ENCODE measurements at regions not wholly inside any gene's neighbourhood (a gene's known extent, or its start where the extent isn't known, plus 50 kb on each side); places are given as distances from the start of the nearest gene placed in this dataset.
"Not testable (repeated sequence)": the region's sequence is repeated elsewhere in the genome, so short reads cannot be mapped to it uniquely, and the experiment has no call there.

DNA sequence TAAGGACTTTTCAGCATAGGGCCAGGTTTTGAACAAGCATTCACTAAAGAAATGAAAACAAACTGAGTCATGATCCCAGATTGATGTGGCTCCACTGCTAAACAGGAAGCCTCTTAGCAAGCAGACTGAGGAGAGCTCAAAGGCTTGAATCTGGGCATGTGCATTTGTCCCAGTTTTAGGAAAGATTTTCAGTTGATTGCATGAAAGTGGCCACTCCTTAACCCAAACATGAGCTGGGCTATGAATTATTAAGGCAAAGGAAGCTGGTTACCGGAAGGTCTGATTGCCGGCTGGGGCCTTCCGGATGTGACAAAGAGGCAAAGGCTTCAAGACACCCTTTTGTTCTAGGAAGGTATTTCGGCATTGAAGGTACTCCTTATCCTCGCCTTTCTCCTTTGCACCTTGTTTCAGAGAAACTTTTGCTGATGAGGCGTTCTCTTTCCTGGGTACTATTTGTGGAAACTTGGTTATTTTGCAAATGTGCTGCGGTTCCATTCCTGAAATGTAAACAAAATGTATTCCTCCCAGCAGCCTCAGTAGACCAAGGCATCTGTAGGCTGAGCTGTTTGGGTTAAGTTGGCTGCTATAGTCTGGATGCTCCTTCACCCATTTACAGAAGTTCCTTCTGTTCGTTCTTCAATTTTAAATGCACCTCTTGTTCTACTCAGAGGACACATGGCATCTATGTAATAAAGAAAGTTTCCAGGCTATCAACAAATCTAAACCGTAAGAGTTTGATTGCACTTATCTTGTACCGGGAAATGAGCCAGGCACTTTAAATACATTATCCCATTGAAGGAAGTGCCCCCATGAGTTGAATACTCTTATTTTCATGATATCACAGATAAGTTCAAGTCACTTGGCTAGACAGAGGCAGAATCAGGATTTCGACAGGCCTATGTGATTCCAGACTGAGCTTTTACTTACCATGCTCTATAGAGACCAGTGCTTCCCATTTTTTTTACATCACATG lies 115.6 kb upstream of the METAP2 start:
- Mint-ChIP-seq H3K27ac (no peak overlapping the region), H3K4me3 (no peak overlapping the region), H3K27me3 (no peaks in the 10 kb centered on the region), H3K4me1 (no peaks in the 10 kb centered on the region), H3K9me3 (no peaks in the 10 kb centered on the region), H3K36me3 (no peaks in the 10 kb centered on the region)
- Histone ChIP-seq H3K36me3 (ENCODE audit: insufficient read depth, low read length) (no peaks in the 10 kb centered on the region), H3K4me1 (ENCODE audit: insufficient read depth, low read length) (no peaks in the 10 kb centered on the region), H3K27me3 (ENCODE audit: insufficient read depth, low read length, poor library complexity, severe bottlenecking) (no peaks in the 10 kb centered on the region), H3K27ac (ENCODE audit: low read depth, low read length) (no peak overlapping the region), H3K9me3 (ENCODE audit: low read length) (no peaks in the 10 kb centered on the region), H3K4me3 (ENCODE audit: low read length) (no peak overlapping the region)
- CTCF ChIA-PET = no interaction called here
- POLR2A ChIA-PET = no interaction called here
- DNase-seq = no peak

DNA sequence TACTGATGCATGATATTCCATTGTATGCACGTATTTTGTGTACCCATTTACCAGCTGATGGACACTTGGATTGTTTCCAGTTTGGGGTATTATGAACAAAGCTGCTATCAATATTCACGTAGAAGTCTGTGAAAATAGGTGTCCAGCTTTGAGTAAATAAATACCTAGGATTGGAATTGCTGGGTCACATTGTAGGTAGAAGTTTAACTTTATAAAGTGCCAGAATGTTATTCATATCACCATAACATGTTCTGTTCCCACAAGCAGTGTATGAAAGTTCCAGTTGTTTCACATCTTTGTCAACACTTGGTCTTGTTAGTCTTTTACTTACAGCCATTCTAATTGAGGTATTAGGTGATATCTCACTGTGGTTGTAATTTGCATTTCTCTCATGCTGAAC lies 108.0 kb upstream of the METAP2 start:
- Mint-ChIP-seq H3K27ac (no peak overlapping the region), H3K4me1 (no peaks in the 10 kb centered on the region), H3K4me3 (no peak overlapping the region), H3K36me3 (no peaks in the 10 kb centered on the region), H3K9me3 (no peaks in the 10 kb centered on the region), H3K27me3 (peaks cover 0 to 11% of the 10 kb centered on the region in 2 donors)
- Histone ChIP-seq H3K27me3 (ENCODE audit: insufficient read depth, low read length, poor library complexity, severe bottlenecking) (no peaks in the 10 kb centered on the region), H3K9me3 (ENCODE audit: low read length) (no peaks in the 10 kb centered on the region), H3K27ac (ENCODE audit: low read depth, low read length) (no peak overlapping the region), H3K4me3 (ENCODE audit: low read length) (no peak overlapping the region), H3K4me1 (ENCODE audit: insufficient read depth, low read length) (no peaks in the 10 kb centered on the region), H3K36me3 (ENCODE audit: insufficient read depth, low read length) (no peaks in the 10 kb centered on the region)
- CTCF ChIA-PET = no interaction called here
- POLR2A ChIA-PET = no interaction called here
- DNase-seq = no peak

DNA sequence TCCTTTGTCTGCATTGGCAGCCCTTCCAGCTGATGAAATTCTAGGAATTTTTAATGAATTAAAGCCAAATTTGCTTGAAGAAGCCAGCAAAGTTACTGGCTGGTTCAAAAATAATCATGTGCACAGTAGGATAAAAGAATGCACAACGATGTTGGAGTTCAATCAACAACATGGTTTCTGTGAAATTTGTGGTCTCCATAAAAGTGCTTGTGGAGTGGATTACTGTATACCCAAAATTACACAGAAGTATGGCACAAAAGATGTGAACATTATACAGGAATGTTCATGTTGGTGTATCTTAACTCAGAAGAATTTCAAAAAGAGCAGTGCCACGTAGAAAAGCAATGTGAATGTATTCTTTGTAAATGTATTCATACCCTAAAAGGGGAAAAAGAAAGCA lies 105.0 kb upstream of the METAP2 start:
- Histone ChIP-seq H3K27me3 (ENCODE audit: insufficient read depth, low read length, poor library complexity, severe bottlenecking) (no peaks in the 10 kb centered on the region), H3K27ac (ENCODE audit: low read depth, low read length) (no peak overlapping the region), H3K4me3 (ENCODE audit: low read length) (no peak overlapping the region), H3K36me3 (ENCODE audit: insufficient read depth, low read length) (no peaks in the 10 kb centered on the region), H3K4me1 (ENCODE audit: insufficient read depth, low read length) (no peaks in the 10 kb centered on the region), H3K9me3 (ENCODE audit: low read length) (no peaks in the 10 kb centered on the region)
- Mint-ChIP-seq H3K36me3 (no peaks in the 10 kb centered on the region), H3K4me3 (no peak overlapping the region), H3K9me3 (no peaks in the 10 kb centered on the region), H3K27ac (no peak overlapping the region), H3K4me1 (no peaks in the 10 kb centered on the region), H3K27me3 (peaks cover 0 to 16% of the 10 kb centered on the region in 2 donors)
- CTCF ChIA-PET = no interaction called here
- POLR2A ChIA-PET = no interaction called here
- no peak for DNase-seq

DNA sequence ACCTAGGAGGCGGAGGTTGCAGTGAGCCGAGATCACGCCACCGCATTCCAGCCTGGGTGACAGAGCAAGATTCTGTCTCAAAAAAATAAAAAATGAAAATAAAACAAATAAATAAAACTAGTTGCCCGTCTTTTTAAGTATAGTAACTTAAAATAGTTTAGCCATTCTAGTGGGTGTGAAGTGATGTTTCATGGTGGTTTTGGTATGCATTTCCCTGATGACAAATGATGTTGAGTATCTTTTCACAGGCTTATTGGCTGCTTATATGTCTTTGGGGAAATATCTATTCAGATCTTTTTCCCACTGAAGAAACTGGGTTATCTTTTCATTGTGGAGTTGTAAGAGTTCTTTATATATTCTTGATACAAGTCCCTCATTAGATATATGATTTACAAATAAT lies 102.4 kb upstream of the METAP2 start:
- H3K27ac ChIP-seq (ENCODE audit: low read depth, low read length) = no peak overlapping the region
- Mint-ChIP-seq H3K27me3 (peaks cover 0 to 16% of the 10 kb centered on the region in 2 donors), H3K4me3 (no peak overlapping the region), H3K27ac (no peak overlapping the region), H3K36me3 (no peaks in the 10 kb centered on the region), H3K4me1 (no peaks in the 10 kb centered on the region), H3K9me3 (peaks cover 0 to 2% (median 0%) of the 10 kb centered on the region in 5 donors)
- no peaks in the 10 kb centered on the region for H3K36me3 ChIP-seq (ENCODE audit: insufficient read depth, low read length)
- DNase-seq = no peak
- ChIA-PET CTCF (no interaction called here), POLR2A (no interaction called here)
- H3K4me3 ChIP-seq (ENCODE audit: low read length) = no peak overlapping the region
- no peaks in the 10 kb centered on the region for H3K9me3 ChIP-seq (ENCODE audit: low read length)
- H3K27me3 ChIP-seq (ENCODE audit: insufficient read depth, low read length, poor library complexity, severe bottlenecking) = no peaks in the 10 kb centered on the region
- H3K4me1 ChIP-seq (ENCODE audit: insufficient read depth, low read length) = no peaks in the 10 kb centered on the region

GRCh38 chr12:95379481-95379880 lies 94.5 kb upstream of the METAP2 start:
- H3K36me3 Mint-ChIP-seq; H3K27ac Mint-ChIP-seq; CTCF ChIA-PET; H3K4me3 Mint-ChIP-seq; DNase-seq; H3K27me3 ChIP-seq (ENCODE audit: insufficient read depth, low read length, poor library complexity, severe bottlenecking); H3K9me3 Mint-ChIP-seq; H3K4me1 Mint-ChIP-seq; H3K4me1 ChIP-seq (ENCODE audit: insufficient read depth, low read length); H3K27me3 Mint-ChIP-seq; H3K36me3 ChIP-seq (ENCODE audit: insufficient read depth, low read length); H3K9me3 ChIP-seq (ENCODE audit: low read length); POLR2A ChIA-PET; H3K27ac ChIP-seq (ENCODE audit: low read depth, low read length); H3K4me3 ChIP-seq (ENCODE audit: low read length): not testable (repeated sequence)

DNA sequence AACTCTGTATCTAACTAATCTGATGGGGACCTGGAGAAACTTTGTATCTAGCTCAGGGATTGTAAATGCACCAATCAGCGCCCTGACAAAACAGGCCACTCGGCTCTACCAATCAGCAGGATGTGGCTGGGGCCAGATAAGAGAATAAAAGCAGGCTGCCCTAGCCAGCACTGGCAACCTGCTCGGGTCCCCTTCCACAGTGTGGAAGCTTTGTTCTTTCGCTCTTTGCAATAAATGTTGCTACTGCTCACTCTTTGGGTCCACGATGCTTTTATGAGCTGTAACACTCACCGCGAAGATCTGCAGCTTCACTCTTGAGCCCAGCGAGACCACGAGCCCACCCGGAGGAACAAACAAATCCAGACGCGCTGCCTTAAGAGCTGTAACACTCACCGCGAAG lies 93.6 kb upstream of the METAP2 start:
- H3K4me1 ChIP-seq (ENCODE audit: insufficient read depth, low read length); H3K27me3 ChIP-seq (ENCODE audit: insufficient read depth, low read length, poor library complexity, severe bottlenecking); H3K36me3 Mint-ChIP-seq; H3K27ac Mint-ChIP-seq; DNase-seq; POLR2A ChIA-PET; H3K36me3 ChIP-seq (ENCODE audit: insufficient read depth, low read length); CTCF ChIA-PET; H3K27me3 Mint-ChIP-seq; H3K9me3 Mint-ChIP-seq; H3K4me1 Mint-ChIP-seq; H3K9me3 ChIP-seq (ENCODE audit: low read length); H3K27ac ChIP-seq (ENCODE audit: low read depth, low read length); H3K4me3 ChIP-seq (ENCODE audit: low read length); H3K4me3 Mint-ChIP-seq: not testable (repeated sequence)

GRCh38 chr12:95380997-95381786 lies 92.8 kb upstream of the METAP2 start:
- H3K4me3 Mint-ChIP-seq = no peak overlapping the region
- DNase-seq = no peak
- Histone ChIP-seq H3K4me3 (ENCODE audit: low read length) (no peak overlapping the region), H3K27ac (ENCODE audit: low read depth, low read length) (no peak overlapping the region), H3K27me3 (ENCODE audit: insufficient read depth, low read length, poor library complexity, severe bottlenecking) (no peaks in the 10 kb centered on the region), H3K36me3 (ENCODE audit: insufficient read depth, low read length) (no peaks in the 10 kb centered on the region), H3K4me1 (ENCODE audit: insufficient read depth, low read length) (no peaks in the 10 kb centered on the region), H3K9me3 (ENCODE audit: low read length) (no peaks in the 10 kb centered on the region)
- CTCF ChIA-PET = no interaction called here
- no peaks in the 10 kb centered on the region for H3K36me3 Mint-ChIP-seq
- H3K27me3 Mint-ChIP-seq = peaks cover 5 to 8% of the 10 kb centered on the region in 2 donors
- H3K9me3 Mint-ChIP-seq = no peaks in the 10 kb centered on the region
- POLR2A ChIA-PET = no interaction called here
- H3K4me1 Mint-ChIP-seq = no peaks in the 10 kb centered on the region
- H3K27ac Mint-ChIP-seq = no peak overlapping the region

DNA sequence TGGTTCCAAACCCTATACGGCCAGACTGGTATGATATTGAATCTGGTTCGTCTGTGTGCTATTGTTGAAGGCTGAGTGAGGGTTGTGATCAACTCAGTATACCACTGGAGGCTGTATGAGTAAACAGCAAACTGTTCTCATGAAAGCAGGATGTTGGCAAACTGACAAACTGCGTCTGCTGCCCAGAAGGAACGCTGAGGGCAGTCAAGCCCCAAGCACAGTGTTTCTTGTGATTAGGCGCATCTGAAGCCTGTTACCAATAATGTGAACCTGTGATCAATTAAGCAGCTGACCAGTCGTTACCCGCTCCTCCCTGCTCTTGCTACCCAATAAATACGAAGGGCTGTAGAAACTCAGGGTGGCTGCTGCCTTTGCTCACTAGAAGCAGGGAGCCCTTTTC lies 90.0 kb upstream of the METAP2 start:
- H3K36me3 Mint-ChIP-seq; CTCF ChIA-PET; H3K4me3 Mint-ChIP-seq; H3K27me3 ChIP-seq (ENCODE audit: insufficient read depth, low read length, poor library complexity, severe bottlenecking); H3K36me3 ChIP-seq (ENCODE audit: insufficient read depth, low read length); DNase-seq; H3K4me3 ChIP-seq (ENCODE audit: low read length); H3K9me3 ChIP-seq (ENCODE audit: low read length); H3K4me1 ChIP-seq (ENCODE audit: insufficient read depth, low read length); POLR2A ChIA-PET; H3K27ac Mint-ChIP-seq; H3K9me3 Mint-ChIP-seq; H3K4me1 Mint-ChIP-seq; H3K27ac ChIP-seq (ENCODE audit: low read depth, low read length): not testable (repeated sequence)
- H3K27me3 Mint-ChIP-seq = peaks cover 15 to 18% of the 10 kb centered on the region in 2 donors
